SK-N-SH (cell line): ENCODE measurements at regions not wholly inside any gene's neighbourhood (a gene's known extent, or its start where the extent isn't known, plus 50 kb on each side); places are given as distances from the start of the nearest gene placed in this dataset.

Experiments used
- CTCF ChIA-PET: fragments of 300-600, 350-600 bp; formaldehyde crosslinking; extraction: SDS; loops from one replicate; lab custom pipeline; 2021; lab: Yijun Ruan, JAX
- POLR2A ChIA-PET: fragments of 350-600 bp; sonication (Branson Sonifier 250); formaldehyde crosslinking; extraction: SDS; loops from one replicate; lab custom pipeline; 2020; ENCODE audit warnings: antibody characterized with exemption, inconsistent platforms; lab: Yijun Ruan, JAX
- DNase-seq: peaks from one replicate; pipeline ENCODE4 v3.0.0; 2012
- H2AFZ ChIP-seq: fragments of 200-600 bp; sonication (generic); 2 replicates; pipeline ENCODE4 v1.8.1; 2016; ENCODE audit warnings: antibody characterized with exemption, mild to moderate bottlenecking, low read depth
- H3F3A ChIP-seq: fragments of 200-600 bp; sonication (generic); replicated peaks from 2 replicates; pipeline ENCODE3; 2016; ENCODE audit warnings: antibody characterized with exemption, mild to moderate bottlenecking; ENCODE audit not compliant: insufficient read depth
- H3K27ac ChIP-seq, 2 experiments: fragments of 200-500 bp in 1 of 2; fragments of 200-600 bp in 1 of 2; sonication (Bioruptor generic) in 1 of 2; sonication (generic), shearing (Covaris generic) in 1 of 2; 2 replicates each; pipeline versions ENCODE4 v1.5.1 to v1.6.1; 2014 to 2016; ENCODE audit warnings: low read depth in 2 of 2, inconsistent platforms in 1 of 2, low read length in 1 of 2, mild to moderate bottlenecking in 1 of 2, mixed read lengths in 1 of 2
- H3K27me3 ChIP-seq: fragments of 200-600 bp; sonication (generic), shearing (Covaris generic); 2 replicates; pipeline ENCODE4 v1.6.1; 2016; ENCODE audit warnings: mixed run types; ENCODE audit not compliant: insufficient read depth
- H3K36me3 ChIP-seq, 2 experiments: fragments of 200-500 bp in 1 of 2; fragments of 200-600 bp in 1 of 2; sonication (Bioruptor generic) in 1 of 2; sonication (generic) in 1 of 2; replicated peaks in 1 of 2; 2 replicates each; pipeline versions ENCODE3 to v1.5.1; 2014 to 2016; ENCODE audit warnings: low read length in 1 of 2, mild to moderate bottlenecking in 1 of 2; ENCODE audit not compliant: insufficient read depth in 2 of 2, control insufficient read depth in 1 of 2
- H3K4me1 ChIP-seq, 2 experiments: fragments of 200-500 bp in 1 of 2; fragments of 200-600 bp in 1 of 2; sonication (Bioruptor generic) in 1 of 2; sonication (generic), shearing (Covaris generic) in 1 of 2; 2 replicates each; pipeline versions ENCODE4 v1.5.1 to v1.6.1; 2014 to 2016; ENCODE audit warnings: low read depth in 1 of 2, low read length in 1 of 2, mixed run types in 1 of 2; ENCODE audit not compliant: insufficient read depth in 2 of 2, control insufficient read depth in 1 of 2
- H3K4me2 ChIP-seq: fragments of 200-600 bp; sonication (generic), shearing (Covaris generic); 2 replicates; pipeline ENCODE4 v1.6.1; 2017; ENCODE audit warnings: mixed run types
- H3K4me3 ChIP-seq, 2 experiments: fragments of 200-500 bp in 1 of 2; fragments of 200-600 bp in 1 of 2; sonication (Bioruptor generic) in 1 of 2; sonication (generic), shearing (Covaris generic) in 1 of 2; 2 replicates each; pipeline versions ENCODE4 v1.5.1 to v1.8.1; 2014 to 2016; ENCODE audit warnings: low read depth in 2 of 2, inconsistent platforms in 1 of 2, low read length in 1 of 2, mild to moderate bottlenecking in 1 of 2, mixed read lengths in 1 of 2, moderate library complexity in 1 of 2
- H3K79me2 ChIP-seq: fragments of 200-600 bp; sonication (generic); 2 replicates; pipeline ENCODE4 v1.8.1; 2017; ENCODE audit warnings: mild to moderate bottlenecking; ENCODE audit not compliant: insufficient read depth
- H3K9ac ChIP-seq: fragments of 200-600 bp; sonication (generic); 2 replicates; pipeline ENCODE4 v1.6.1; 2017; ENCODE audit warnings: mixed run types
- H3K9me2 ChIP-seq: fragments of 200-600 bp; sonication (generic); 2 replicates; pipeline ENCODE4 v1.6.1; 2017; ENCODE audit warnings: mixed run types
- H3K9me3 ChIP-seq: fragments of 200-600 bp; sonication (generic); 2 replicates; pipeline ENCODE4 v1.6.1; 2017; ENCODE audit warnings: mixed run types, mild to moderate bottlenecking, moderate library complexity
- H4K20me1 ChIP-seq: fragments of 200-600 bp; sonication (generic); 2 replicates; pipeline ENCODE4 v1.6.1; 2017; ENCODE audit warnings: mild to moderate bottlenecking, mixed run types; ENCODE audit not compliant: insufficient read depth
- FOXM1 ChIP-seq: IDR thresholded peaks from 2 replicates; pipeline ENCODE4 v1.4.0; 2012; ENCODE audit warnings: low read depth, mild to moderate bottlenecking
- GATA2 ChIP-seq: sonication (generic); formaldehyde crosslinking; IDR thresholded peaks from 2 replicates; pipeline ENCODE4 v1.5.0; 2020; ENCODE audit warnings: mild to moderate bottlenecking, missing genetic modification reagents
- MAX ChIP-seq: IDR thresholded peaks from 2 replicates; pipeline ENCODE4 v1.4.0; 2012; ENCODE audit warnings: low read depth
- MXI1 ChIP-seq: IDR thresholded peaks from 2 replicates; pipeline ENCODE4 v1.6.1; 2012; ENCODE audit warnings: mild to moderate bottlenecking, low read depth, low read length, improper control_type of control experiment
- NFIC ChIP-seq: IDR thresholded peaks from 2 replicates; pipeline ENCODE4 v1.4.0; 2012; ENCODE audit warnings: borderline replicate concordance
- PBX3 ChIP-seq: IDR thresholded peaks from 2 replicates; pipeline ENCODE4; 2012
- RAD21 ChIP-seq: IDR thresholded peaks from 2 replicates; pipeline ENCODE4 v1.6.1; 2012; ENCODE audit warnings: mild to moderate bottlenecking, low read length
- REST ChIP-seq: IDR thresholded peaks from 2 replicates; pipeline ENCODE4 v1.6.1; 2012; ENCODE audit warnings: mild to moderate bottlenecking, low read depth, low read length, moderate library complexity
- RFX5 ChIP-seq: IDR thresholded peaks from 2 replicates; pipeline ENCODE4 v1.6.1; 2012; ENCODE audit warnings: mild to moderate bottlenecking, improper control_type of control experiment, low read length
- TAF1 ChIP-seq: IDR thresholded peaks from 2 replicates; pipeline ENCODE4 v1.6.1; 2012; ENCODE audit warnings: low read depth, mild to moderate bottlenecking, low read length, moderate library complexity, borderline replicate concordance
- TCF12 ChIP-seq: IDR thresholded peaks from 2 replicates; pipeline ENCODE4 v1.4.0; 2012
- USF2 ChIP-seq: fragments of 150-350 bp; IDR thresholded peaks from 2 replicates; pipeline ENCODE4 v1.6.1; 2017; ENCODE audit warnings: antibody characterized with exemption, low read length, low read depth, borderline replicate concordance
- YY1 ChIP-seq: IDR thresholded peaks from 2 replicates; pipeline ENCODE4 v1.4.0; 2012; ENCODE audit warnings: low read depth, mild to moderate bottlenecking
- WGBS: methylation state at CpG from one replicate; pipeline ENCODE4 v1.1.6; 2017; ENCODE audit warnings: low lambda C conversion rate; 5-methylcytosine and 5-hydroxymethylcytosine counted together

GRCh38 chr10:120650705-120651399 is 193.8 kb downstream of the PLPP4 start:
- H3K36me3 ChIP-seq, result no peaks in the 10 kb centered on the region
- no peak overlapping the region for H3K9ac ChIP-seq
- no peaks in the 10 kb centered on the region for H4K20me1 ChIP-seq
- ChIA-PET CTCF (interaction anchor here (1.4 kb wide), 1 partner anchor 17 kb away, joined by 4 read pairs; no protein-coding TSS in a partner anchor), POLR2A (no interaction called here)
- no peaks in the 10 kb centered on the region for H3K79me2 ChIP-seq
- no peaks in the 10 kb centered on the region for H3K27me3 ChIP-seq
- no peak overlapping the region for H3K27ac ChIP-seq
- no peak overlapping the region for H3K4me2 ChIP-seq
- no peaks in the 10 kb centered on the region for H3K9me2 ChIP-seq
- TF ChIP-seq TCF12 (no peak), RAD21 (no peak), REST (no peak), GATA2 (CRISPR knock-in tag) (no peak), NFIC (no peak), FOXM1 (no peak), RFX5 (no peak), USF2 (no peak), YY1 (no peak), PBX3 (no peak), MXI1 (no peak), MAX (no peak), TAF1 (no peak)
- peaks cover 0 to 9% of the 10 kb centered on the region in 2 experiments; a peak in 1 of 4 replicates for H3K4me1 ChIP-seq
- no peaks in the 10 kb centered on the region for H3K9me3 ChIP-seq
- no peaks in the 10 kb centered on the region for H3F3A ChIP-seq
- WGBS, result 67% methylated on average over 7 of the region's 7 CpGs
- no peak overlapping the region for H2AFZ ChIP-seq
- no peak for DNase-seq
- no peak overlapping the region for H3K4me3 ChIP-seq
